ENCODE measurements at regions not wholly inside any gene's neighbourhood (a gene's known extent, or its start where the extent isn't known, plus 50 kb on each side); places are given as distances from the start of the nearest gene placed in this dataset.
"Not testable (repeated sequence)": the region's sequence is repeated elsewhere in the genome, so short reads cannot be mapped to it uniquely, and the experiment has no call there.

DNA sequence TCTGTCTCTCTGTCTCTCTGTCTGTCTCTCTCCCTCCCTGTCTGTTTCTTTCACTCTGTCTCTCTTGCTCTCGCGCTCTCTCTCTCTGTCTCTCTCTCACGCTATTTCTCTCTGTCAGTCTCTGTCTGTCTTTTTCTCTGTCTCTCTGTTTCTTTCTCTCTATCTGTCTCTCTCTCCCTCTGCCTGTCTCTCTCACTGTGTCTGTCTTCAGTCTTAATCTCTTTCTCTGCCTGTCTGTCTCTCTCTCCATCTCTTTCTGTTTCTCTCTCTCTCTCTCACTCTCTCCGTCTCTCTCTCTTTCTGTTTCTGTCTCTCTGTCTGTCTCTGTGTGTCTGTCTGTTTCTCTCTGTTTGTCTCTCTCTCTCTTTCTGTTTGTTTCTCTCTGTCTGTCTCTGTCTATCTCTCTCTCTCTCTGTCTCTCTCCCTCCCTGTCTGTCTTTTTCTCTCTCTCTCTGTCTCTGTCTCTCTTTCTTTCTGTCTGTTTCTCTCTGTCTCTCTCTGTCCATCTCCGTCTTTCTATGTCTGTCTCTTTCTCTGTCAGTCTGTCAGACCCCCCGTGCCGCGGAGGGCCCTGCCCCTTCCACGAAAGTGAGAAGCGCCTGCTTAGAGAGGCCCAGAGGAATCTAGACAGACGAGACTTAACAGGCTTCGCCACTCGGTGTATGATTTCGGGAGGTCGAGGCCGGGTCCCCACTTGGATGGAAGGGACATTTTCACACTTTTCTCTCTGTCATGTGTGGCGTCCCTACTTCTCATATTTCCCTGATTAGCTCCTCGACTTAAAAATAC, 346.3 kb upstream of the DEFB115 start:
- intact Hi-C loops (cut with DNase I), result no loop called here
- Histone ChIP-seq H3K27me3 (no peaks in the 10 kb centered on the region), H3K27ac (no peak overlapping the region), H3K4me3 (no peak overlapping the region), H3K4me1 (no peaks in the 10 kb centered on the region), H3K36me3 (replicated peaks in 1 of 2; ENCODE audit: insufficient read depth in 1 of 2, low read depth in 2 of 2) (no peaks in the 10 kb centered on the region), H3K9me3 (no peaks in the 10 kb centered on the region)
- TF ChIP-seq POLR2A (IDR thresholded peaks at IDR 0.05), result no peak
- TF ChIP-seq, protein P1, sequence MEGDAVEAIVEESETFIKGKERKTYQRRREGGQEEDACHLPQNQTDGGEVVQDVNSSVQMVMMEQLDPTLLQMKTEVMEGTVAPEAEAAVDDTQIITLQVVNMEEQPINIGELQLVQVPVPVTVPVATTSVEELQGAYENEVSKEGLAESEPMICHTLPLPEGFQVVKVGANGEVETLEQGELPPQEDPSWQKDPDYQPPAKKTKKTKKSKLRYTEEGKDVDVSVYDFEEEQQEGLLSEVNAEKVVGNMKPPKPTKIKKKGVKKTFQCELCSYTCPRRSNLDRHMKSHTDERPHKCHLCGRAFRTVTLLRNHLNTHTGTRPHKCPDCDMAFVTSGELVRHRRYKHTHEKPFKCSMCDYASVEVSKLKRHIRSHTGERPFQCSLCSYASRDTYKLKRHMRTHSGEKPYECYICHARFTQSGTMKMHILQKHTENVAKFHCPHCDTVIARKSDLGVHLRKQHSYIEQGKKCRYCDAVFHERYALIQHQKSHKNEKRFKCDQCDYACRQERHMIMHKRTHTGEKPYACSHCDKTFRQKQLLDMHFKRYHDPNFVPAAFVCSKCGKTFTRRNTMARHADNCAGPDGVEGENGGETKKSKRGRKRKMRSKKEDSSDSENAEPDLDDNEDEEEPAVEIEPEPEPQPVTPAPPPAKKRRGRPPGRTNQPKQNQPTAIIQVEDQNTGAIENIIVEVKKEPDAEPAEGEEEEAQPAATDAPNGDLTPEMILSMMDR (IDR thresholded peaks at IDR 0.05), result no peak
- DNase-seq, result no peak
- no peak for ATAC-seq
- WGBS, 2 donors, result 63 to 67% methylated on average over 18 of the region's 18 CpGs

DNA sequence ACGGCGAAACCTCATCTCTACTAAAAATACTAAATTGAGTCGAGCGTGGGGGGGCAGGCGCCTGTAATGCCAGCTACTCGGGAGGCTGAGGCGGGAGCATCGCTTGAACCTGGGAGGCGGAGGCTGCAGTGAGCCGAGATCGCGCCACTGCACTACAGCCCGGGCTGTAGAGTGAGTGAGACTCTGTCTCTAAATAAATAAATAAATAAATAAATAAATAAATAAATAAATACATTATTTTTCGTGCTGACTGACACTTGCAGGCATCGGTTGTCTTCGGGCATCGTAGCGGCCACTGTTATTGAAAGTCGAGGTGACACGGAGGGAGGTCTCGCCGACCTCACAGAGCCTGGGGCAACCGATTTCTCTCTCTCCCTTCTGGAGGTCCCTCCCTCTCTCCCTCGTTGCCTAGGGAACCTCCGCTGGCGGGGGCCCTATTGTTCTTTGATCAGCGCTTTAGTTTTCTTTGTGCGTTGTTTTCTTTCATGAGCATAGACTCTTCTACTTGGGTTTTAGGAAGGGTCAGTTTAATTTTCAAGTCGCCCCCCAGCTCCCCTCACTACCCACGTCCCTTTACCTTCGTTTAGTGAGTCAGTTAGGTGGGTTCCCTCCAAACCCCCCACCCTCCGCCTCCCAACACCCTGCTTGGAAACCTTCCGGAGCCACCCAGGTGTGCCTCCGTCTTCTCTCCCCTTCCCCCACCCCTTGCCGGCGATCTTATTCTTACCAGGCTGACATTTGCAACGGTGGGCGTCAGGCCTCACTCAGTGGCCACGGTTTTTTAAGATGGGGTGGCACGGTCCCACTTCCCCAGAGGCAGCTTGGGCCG, 345.4 kb upstream of the DEFB115 start:
- H3K4me1 ChIP-seq; H3K27ac ChIP-seq; ATAC-seq; DNase-seq; H3K27me3 ChIP-seq; H3K4me3 ChIP-seq; intact Hi-C loops (cut with DNase I); H3K9me3 ChIP-seq; H3K36me3 ChIP-seq (replicated peaks in 1 of 2; ENCODE audit: insufficient read depth in 1 of 2, low read depth in 2 of 2): not testable (repeated sequence)
- WGBS, 2 donors, result 12 to 13% methylated on average over 41 of the region's 41 CpGs

DNA sequence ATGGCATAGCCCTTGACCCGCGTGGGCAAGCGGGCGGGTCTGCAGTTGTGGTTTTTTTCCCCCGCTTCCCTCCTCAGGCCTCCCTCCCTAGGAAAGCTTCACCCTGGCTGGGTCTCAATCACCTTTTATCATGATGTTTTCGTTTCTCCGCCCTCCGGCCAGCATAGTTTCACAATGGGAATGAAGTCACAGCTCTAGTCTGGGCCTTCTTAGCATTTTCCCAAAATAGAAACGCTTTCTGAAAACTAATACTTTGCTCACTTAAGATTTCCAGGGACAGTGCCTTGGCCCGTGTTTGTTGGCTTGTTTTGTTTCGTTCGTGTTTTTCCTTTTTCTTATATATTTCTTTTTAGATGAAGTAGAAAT, 344.8 kb upstream of the DEFB115 start:
- intact Hi-C loops (cut with DNase I); H3K36me3 ChIP-seq (replicated peaks in 1 of 2; ENCODE audit: insufficient read depth in 1 of 2, low read depth in 2 of 2); H3K27ac ChIP-seq; H3K4me1 ChIP-seq; ATAC-seq; DNase-seq; H3K4me3 ChIP-seq; H3K27me3 ChIP-seq; H3K9me3 ChIP-seq: not testable (repeated sequence)
- WGBS, 2 donors, result 5 to 7% methylated on average over 11 to 12 of the region's 12 CpGs

DNA sequence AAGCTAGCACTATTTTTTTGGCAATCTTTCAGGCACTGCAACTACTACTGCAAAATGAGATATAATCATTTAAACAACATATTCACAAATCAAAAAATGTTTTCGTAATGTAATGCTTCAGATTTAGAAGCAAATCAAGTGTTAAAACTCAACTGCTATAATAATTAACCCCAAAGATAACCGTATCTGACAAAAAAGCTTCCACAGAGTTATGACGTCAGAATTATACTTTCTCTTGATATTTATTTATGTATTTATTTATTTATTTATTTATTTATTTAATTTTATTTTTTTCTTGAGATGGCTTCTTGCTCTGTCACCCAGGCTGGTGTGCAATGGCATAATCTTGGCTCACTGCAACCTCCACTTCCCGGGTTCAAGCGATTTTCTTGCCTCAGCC, 341.1 kb upstream of the DEFB115 start:
- ATAC-seq; H3K4me1 ChIP-seq; DNase-seq; H3K4me3 ChIP-seq; H3K27ac ChIP-seq; H3K36me3 ChIP-seq (replicated peaks in 1 of 2; ENCODE audit: insufficient read depth in 1 of 2, low read depth in 2 of 2); intact Hi-C loops (cut with DNase I); H3K9me3 ChIP-seq; H3K27me3 ChIP-seq: not testable (repeated sequence)
- WGBS, 2 donors, result 59 to 64% methylated on average over 5 of the region's 5 CpGs

DNA sequence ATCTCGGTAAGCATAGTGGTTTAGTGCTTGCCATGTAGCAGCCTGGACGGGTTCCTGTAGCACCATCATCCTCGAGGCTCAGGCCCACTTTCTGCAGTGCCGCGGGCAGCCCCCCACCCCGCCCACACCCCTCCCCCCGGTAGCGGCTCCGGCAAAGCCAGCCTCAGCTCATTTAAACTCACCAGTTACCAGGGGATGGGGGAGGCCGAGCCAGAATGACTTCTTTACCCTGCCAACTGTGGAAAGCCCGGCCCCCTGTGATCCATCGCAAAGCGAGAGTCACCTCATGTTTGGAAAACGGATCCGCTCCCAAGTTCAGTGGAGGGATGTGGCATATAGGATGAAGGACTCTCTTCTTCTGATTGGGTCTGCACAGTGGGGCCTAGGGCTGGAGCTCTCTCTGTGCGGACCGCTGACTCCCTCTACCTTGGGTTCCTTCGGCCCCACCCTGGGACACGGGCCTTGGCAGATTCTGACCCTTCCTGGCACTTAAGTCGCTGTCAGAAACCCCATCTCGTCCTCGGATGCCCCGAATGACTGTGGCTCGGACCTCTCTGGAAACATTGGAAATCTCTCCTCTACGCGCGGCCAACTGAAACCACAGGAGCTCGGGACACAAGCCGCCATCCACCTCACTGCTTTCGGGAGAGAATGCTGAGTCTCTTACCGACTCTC, 337.8 kb upstream of the DEFB115 start:
- H3K36me3 ChIP-seq (replicated peaks in 1 of 2; ENCODE audit: insufficient read depth in 1 of 2, low read depth in 2 of 2), result no peaks in the 10 kb centered on the region
- no peak overlapping the region for H3K27ac ChIP-seq
- ATAC-seq (no peak), DNase-seq (no peak)
- intact Hi-C loops (cut with DNase I), result no loop called here
- H3K27me3 ChIP-seq, result no peaks in the 10 kb centered on the region
- no peaks in the 10 kb centered on the region for H3K4me1 ChIP-seq
- no peaks in the 10 kb centered on the region for H3K9me3 ChIP-seq
- H3K4me3 ChIP-seq, result no peak overlapping the region
- no peak for TF ChIP-seq POLR2A (IDR thresholded peaks at IDR 0.05)
- TF ChIP-seq, protein P1 (IDR thresholded peaks at IDR 0.05), result no peak
- WGBS, 2 donors, result 71 to 84% methylated on average over 12 to 30 of the region's 31 CpGs
